Midbrain (tissue), 1 donor: ENCODE measurements at regions not wholly inside any gene's neighbourhood (a gene's known extent, or its start where the extent isn't known, plus 50 kb on each side); places are given as distances from the start of the nearest gene placed in this dataset.
"Not testable (repeated sequence)": the region's sequence is repeated elsewhere in the genome, so short reads cannot be mapped to it uniquely, and the experiment has no call there.

Experiments used
- DNase-seq: peaks from one replicate; lab custom pipeline; 2025; lab: John Stamatoyannopoulos, UW

DNA sequence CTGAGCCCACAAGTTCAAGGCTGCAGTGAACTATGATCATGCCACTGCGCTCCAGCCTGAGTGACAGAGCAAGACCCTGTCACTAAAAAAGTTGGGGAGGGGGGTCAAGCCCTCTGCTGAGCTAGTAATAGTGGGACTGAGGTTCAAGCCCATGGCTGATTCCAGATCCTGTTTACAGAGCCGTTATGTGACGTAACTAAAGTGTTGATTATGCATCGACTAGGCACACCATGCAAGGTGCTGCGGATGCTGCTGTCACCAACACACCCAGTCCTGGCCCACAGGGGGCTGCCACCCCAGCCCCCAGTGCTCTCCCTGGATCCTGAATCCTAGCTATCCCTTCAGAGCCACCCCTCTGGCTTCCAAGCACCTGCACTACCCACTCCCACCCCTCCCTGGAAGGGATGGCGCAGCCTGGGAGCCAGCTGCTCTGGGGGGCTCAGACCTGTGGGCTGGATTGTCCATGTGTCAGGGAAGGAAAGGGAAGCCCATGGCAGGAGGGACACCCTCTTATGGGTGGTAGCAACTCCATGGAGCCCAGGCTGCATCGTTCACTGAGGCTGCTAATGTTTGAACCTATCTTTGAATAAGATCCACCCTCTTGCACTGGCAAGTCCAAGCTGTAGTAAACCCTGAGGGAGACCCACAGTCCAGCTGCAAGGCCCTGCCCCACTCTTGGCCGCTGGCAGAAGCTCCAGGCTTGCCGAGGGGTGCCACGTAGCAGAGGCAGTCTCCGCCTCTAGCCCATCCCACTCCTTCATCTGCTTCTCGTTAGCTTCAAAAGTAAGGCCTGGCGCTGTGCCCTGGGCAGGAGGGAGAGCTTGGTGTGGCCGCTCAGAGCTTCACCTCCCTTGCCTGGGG is 95.0 kb downstream of the SNX5 start:
- DNase-seq = no peak

DNA sequence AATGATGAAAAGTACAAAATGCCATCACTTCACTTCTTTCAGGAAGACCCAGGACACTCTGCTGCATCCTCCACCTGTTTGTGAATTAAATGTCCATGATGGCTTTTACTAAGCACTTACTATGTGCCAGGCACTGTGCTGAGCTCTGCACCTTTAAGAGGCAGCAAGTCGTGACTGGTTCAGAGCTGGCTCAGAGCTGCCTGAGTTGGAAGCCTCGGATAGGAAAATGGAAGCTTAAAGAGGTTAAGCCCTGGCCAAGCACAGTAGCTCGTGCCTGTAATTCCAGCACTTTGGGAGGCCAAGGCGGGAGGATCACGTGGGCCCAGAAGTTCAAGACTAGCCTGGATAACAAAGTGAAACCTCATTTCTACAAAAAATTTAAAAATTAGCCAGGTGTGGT is 95.6 kb downstream of the SNX5 start:
- DNase-seq = no peak

DNA sequence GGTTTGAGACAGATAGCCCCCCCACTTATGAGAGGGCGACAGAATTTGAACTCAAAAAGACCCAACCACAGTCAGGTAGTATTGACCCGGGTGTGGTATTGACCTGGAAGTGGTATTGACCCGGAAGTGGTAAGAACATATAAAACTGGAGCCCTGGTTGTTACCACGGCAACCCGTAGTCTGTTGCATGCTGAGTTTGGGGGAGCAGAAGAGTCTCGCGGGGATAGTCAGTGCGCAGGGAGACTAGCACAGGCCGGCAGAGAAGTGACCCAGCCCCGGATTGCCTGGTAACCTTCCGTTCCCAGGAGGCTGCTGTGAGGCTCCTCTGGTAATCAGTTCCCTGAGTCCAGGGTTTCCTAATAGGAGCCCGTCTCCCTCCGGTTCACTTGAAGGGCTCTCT is 96.2 kb downstream of the SNX5 start:
- no peak for DNase-seq

DNA sequence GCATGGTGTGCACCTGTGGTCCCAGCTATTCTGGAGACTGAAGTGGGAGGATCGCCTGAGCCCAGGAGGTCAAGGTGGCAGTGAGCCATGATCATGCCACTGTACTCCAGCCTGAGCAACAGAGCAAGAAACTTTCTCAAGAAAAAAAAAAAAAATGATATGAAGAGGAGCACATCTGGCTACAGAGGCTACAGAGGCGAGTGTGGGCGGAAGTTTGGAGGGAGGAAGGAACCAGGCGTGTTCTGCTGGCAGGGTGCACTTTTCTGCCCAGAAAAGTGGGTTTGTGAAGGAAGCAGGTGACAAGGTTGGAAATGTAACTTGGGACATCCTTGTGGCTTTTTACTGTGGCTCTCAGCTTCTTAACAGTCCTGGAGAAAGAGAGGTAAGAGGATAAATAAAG is 96.7 kb downstream of the SNX5 start:
- DNase-seq = no peak

DNA sequence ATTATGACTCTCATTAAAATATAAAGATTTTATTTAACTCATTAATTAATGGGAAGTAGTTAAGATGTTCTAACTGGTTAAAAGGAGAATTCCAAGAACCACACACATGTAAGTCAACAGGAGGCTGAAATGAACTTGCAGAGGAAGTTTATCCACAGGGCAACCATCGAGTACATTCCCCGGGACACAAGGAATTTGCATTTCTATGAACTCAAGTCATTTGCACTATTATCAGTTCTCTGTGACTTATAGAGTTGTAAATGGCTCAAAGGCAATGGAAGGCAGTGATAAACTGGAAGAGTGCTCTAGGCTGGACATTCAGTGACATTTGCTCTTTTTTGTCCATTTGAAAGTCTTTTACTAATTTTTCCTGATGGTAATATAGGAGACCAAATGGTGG is 97.4 kb downstream of the SNX5 start:
- DNase-seq = no peak

DNA sequence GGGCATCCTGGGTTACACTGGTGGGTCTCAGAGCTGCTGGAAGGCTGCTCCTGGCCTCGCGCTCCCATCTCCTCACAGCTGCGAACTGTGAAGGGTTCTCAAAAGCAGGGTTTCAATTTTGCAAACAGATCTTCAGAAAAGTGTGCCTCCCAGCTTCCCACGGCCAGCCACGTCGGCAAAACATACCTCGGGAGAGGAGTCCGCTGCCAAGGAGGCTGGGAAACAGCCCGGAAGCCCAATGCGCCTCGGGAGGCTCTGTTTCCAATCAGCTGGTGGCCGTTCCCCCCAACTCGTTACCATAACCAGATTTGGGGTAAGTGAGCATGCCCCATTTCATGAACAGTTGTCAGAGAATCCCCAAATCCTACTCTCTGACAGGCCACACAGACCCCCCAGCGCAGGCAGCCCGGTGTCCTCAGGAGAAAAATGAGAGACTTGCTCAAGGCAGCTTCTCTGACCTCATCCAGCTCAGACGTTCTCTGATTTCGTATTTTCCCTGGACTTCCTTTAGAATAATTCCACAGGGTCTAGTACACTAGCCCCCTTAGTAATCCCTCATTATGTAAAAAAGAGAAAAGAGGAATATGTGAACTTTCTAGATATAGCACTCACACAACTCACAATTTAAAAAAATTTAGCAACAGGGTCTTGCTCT is 98.4 kb downstream of the SNX5 start:
- no peak for DNase-seq

DNA sequence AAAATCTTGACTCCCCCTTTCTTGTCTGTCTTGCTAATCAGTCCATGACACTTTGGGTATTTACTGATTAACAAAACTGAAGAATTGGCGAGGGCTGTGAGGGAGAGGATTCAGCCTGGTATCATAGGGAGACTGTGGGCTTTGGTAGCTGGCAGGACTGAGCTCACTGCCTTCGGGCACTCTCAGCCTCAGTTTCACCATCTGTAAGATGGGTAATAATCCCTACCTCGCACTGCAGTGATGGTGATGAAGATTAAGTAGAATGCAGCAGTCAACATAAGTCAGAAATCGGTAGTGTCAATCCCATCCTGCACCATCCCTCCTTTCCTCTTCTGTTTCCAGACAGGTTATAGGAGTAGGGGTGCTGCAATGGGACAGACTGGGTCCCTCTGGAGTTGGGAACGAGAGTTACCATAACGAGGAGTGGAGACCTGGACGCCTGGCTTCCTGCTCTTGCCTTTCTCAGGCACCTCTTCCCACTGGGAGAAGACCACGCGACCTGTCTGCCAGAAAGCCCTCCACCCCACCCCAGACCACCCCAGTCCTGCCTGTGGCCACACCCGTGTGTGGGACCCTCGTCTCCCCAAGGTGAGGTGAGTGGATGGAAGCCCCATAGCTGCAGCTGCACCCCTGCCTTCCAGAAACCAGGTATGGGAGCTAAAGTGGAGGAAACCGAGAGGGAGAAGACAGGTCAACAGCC is 99.1 kb downstream of the SNX5 start:
- no peak for DNase-seq

DNA sequence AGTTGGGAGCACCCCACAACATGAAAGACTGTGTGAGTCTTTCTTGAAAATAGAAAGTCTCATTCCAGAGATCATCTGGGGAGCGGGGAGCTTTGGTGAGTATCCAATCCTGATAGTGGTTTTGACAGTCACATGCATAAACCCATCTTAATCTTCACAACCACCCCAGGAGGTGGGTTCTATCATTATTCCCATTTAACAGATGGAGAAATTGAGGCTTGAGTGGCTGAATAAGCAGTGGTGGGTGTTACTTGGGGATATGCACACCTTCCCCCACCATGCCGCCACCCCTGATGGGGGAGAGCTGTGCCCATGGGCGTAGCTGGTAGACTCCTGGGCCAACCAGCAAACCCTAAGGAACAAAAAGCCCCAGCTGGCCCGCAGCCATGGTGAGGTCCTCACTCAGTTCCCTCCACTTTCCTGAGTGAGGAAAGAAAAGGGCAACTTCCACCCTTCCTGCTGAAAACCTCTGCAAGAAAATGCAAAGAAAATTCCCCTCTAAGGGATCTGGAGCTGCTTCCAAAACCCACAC is 99.8 kb downstream of the SNX5 start:
- DNase-seq = no peak

DNA sequence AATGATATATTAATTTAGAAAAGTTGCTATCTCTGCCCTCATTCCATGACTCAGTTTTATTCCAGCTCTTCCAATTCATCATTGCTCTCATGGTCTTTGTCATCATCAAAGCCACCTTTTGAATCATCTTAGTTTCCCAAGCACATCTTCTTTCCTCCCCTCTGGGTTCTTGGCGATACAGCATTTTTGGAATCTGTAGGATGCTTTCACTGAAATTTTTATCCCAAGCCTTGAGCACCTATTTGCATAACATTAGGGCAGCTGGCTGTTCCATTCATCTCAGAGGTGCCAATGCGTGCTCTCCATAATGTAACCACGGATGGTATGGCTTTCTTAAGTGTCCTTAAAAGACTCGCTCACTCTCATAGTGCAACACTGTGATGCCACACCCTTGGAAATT is 100.4 kb downstream of the SNX5 start:
- DNase-seq = no peak

DNA sequence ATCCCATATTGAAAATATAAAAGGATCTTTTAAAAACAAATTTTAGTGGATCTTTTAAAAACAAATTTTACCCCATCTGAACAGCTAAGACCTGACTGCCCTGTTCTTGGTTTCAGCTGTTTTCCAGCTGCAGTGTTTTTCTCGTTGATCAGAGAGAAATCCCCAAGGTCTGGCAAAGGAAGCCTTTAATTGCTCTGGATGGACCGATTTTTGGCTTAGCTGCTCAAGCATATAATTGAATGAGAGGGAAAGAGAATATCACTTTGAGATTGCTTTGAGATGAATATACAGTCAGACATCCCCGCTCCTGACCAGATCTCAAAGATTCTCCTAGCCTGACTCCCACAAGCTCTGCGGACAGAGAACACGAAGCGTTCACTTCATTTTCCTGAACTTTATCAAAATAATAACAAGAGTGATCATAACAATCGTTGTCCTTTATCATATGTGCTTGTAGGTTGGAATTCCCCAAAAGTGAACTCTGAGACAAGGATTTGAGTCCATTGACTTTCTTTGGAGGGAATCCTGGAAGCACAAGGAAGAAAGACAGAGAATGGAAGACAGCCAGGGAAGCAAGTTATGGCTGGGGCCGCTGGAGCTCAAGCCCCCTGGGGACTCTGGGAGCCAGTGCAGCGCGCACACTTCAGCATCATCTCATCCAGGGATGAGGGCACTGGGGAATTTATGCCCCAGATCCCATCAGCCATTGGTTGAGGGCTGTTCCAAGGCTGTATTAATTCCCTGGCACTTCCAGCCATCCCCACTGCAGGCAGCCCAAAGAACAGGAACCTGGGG is 101.3 kb downstream of the SNX5 start:
- no peak for DNase-seq

DNA sequence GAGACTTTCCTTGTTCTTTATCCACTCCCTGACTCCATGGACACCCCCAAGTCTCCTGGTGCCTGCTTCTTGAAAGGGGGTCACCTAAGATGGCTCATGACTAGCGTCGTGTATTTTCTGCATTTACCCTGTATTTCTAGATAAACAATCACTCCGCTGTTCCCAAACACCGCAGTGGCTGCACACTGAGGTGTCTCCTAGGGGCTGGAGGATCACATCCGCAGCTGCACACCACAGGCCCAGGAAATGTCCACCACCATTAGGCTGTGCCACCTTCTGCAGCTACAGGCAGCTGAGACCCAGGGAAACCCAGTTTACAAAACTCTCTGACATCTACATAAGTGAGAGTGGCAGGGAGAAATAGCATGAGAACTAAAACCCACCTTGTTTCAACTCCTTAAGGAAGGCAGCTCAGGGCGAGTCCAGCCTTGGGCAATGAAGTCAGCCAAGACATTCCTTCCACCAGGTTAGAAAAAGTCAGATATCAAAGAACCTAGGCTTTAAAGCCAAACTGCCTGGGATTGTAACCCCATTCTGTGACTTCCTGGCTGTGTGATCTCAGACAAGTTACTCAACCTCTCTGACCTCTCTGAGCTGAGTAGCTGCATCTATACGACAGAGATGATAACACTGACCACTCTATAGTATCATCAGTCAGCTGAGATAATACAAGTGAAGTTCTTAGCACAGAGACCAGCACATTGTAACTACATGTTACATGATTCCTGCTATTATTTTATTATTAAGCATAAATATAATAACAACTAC is 102.2 kb downstream of the SNX5 start:
- DNase-seq = no peak

DNA sequence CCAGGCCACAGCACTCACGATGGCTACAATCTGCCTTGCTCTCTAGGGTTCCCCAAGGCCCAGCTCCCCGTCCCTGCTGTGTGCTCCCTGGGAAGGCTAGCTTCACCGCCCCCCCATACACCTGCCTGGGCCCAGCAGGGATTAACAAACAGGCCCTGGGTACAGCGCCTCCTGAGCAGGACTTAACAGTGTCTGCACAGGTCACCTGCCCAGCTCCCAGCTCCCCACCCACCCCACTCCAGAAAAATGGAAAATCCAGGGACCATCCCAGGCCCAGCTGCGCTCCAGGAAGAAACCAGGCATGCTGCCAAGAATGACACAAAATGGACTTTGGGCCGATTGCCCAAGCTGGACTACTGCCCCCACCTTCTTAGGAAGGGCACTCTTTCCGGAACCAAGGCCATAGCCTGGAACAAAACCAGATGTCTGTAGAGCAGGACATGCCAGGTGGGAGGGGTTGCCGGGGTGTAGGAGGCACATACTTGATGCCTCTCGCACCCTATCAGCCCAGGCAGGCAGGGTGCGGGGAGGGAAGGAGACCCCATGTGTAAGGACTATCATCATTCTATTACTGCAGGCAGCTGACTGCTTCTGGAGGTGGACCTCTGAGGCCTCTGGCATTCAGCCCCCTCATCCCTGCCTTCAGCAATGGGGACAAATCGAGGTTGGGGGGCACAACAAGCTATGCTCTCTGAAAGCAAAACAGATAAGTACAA is 104.9 kb downstream of the SNX5 start:
- no peak for DNase-seq

DNA sequence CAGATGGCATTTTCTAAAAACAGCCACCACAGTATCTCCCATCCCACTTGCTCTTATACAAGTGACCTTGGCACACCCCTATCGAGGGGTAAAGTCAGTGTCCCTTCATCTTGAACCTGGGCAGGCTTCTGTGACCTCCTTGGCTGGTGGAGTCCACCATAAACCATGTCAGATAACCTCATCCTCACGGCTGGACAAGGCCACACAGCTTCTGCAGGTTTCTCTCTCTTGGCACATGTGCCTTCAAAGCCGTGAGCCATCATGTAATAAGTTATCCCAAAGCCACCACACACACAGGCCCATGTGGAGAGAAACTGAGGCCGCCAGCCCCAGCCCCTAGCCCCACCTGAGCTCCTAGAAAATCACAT is 105.4 kb downstream of the SNX5 start:
- DNase-seq = no peak

DNA sequence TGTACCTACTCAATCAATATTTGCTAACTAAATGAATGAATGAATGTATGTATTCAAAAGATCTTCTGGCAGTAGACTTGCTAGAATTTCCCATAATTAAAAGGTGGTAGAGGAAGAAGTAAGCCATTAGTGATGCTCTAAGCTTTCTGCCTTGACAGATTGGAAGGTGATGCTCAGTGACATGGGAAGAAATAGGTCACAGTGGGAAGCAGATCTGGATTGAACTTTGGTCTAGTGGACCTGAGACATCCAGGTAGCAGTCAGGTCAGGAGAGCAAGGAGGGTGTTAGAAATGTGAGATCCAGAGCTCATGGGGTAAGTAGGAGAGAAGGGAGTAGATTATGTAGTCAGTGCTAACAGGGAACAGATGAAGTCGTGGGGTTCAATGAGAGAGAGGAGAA is 106.4 kb downstream of the SNX5 start:
- no peak for DNase-seq

DNA sequence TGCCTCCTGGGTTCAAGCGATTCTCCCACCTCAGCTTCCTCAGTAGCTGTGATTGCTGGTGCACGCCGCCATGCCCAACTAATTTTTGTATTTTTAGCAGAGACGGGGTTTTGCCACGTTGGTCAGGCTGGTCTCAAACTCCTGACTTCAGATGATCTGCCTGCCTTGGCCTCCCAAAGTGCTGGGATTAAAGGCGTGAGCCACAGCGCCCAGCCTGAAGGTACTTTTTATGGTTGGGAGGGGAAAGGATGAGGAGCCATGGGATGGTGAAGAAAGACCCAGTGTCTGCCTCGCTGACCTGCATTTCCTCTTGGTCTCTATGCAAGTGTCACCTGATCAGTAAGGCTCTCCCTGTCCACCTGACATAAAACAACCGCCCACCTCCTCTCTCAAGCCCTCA is 107.0 kb downstream of the SNX5 start:
- DNase-seq = not testable (repeated sequence)

DNA sequence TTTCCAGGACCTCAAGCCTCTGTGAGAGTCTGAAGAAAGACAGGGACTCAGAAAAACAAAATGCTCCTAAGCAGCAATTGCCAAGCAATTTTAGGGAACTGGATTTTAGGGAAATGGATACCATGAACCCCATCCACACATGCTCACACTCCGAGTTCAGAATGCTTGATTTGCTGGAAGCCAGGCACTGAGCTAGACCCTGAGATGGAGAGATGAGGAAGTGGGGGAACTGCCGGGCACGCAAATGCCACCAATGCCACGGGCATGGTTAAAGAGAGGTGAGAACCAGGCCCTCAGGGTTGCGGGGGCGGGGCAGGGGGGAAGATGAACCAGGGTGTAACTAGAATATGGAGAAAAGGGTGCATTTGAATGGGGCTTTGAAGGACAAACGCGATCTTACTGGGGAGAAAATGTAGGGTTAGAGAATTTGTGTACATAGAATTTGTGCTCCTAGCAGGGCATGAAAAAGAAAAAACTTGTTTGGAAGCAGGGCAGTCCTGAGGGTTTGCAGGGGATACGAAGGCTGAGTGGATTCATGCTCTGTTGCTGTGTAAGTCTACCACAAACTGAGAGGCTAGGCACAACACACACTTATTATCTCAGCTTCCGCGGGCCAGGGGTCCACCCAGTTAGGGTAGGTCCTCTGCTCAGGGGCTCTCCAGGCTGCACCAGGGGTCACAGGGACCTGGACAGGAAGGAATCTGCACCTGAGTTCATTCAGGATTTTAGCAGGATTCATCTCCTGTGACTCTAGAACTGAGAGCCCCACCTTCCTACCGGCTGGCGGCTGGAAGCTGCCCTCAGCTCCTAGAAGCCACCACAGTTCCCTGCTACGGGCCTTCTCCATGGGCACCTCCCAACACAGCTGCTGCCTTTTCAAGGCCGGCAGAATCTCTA is 108.0 kb downstream of the SNX5 start:
- DNase-seq = no peak

DNA sequence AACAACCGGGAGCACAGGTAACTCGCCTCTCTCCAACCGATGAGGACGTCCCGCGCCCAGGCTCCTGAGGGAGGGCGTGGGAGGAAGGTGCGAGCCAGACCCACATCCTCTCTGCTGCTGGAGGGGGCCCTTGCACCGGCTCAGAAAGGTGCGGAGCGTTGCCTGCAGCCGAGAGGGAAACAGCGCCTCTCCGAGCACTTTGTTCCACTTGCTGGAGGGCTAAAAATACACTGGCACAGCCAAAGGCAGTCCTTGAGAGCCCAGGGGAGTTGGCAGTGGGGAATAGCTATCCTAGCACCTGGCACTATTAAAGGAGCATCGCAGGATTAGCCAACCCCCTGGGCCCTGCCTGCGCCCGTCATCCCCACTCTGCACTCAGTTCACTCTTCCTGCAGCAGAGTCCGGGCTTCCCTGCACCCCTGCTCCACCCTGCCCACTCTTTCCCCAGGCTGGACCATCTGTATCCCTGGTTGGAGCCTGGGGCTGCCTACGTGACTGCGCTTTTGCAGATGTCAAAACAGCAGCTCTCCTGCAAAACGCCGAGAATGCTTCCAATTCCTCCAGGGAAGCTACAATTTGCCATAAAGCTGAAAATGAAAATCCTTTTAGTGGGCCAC is 108.9 kb downstream of the SNX5 start:
- DNase-seq = no peak

DNA sequence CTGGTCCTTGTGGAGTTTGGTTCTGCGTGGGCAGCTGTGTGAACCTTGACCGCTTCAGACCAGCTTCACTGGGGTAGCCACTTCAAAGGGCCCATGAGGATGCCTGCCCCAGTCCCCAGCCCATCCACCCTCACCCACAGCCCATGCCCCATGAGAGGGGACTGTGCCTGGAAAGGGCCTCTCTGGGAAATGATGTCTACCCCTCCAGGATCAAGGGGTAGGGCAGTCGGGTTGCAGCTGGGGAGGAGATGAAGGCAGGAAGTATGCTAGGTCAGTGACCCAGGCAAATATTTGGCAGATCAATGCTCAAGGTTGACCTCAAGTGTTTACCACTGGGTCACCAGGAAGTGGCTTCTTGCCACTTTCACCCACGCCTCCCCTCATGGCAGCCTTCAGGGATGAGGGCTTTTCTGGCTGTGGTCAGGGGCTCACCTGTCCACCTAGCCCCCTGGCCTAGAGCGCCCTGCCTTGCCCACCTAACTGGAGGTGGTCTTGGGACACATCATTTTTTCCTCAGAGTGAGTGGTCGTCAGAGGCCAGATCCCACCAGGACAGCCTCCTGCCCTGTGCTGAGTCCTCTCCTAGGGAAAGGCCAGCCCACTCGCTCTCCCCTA is 109.5 kb downstream of the SNX5 start:
- no peak for DNase-seq
